PC-9 (cell line): ENCODE measurements at regions not wholly inside any gene's neighbourhood (a gene's known extent, or its start where the extent isn't known, plus 50 kb on each side); places are given as distances from the start of the nearest gene placed in this dataset.
"Not testable (repeated sequence)": the region's sequence is repeated elsewhere in the genome, so short reads cannot be mapped to it uniquely, and the experiment has no call there.

Source experiments
- CTCF ChIP-seq: fragments of 200-600 bp; sonication (generic); conservative IDR thresholded peaks from 2 replicates; pipeline ENCODE4 v1.6.1; 2017; ENCODE audit warnings: mixed run types, antibody characterized with exemption, mild to moderate bottlenecking, moderate library complexity
- EZH2 ChIP-seq: fragments of 200-600 bp; sonication (generic); IDR thresholded peaks from 2 replicates; pipeline ENCODE4 v1.8.0; 2017; ENCODE audit warnings: antibody characterized with exemption, low read depth

GRCh38 chr6:170087421-170087780 is 203.5 kb downstream of the DLL1 start:
- not testable (repeated sequence) for TF ChIP-seq CTCF, EZH2
